HL-60 (cell line): ENCODE measurements at regions not wholly inside any gene's neighbourhood (a gene's known extent, or its start where the extent isn't known, plus 50 kb on each side); places are given as distances from the start of the nearest gene placed in this dataset.

Experiments
- GABPA ChIP-seq: IDR thresholded peaks from 2 replicates; pipeline ENCODE4 v1.6.1; 2012; ENCODE audit warnings: low read depth
- POLR2AphosphoS5 ChIP-seq: IDR thresholded peaks from 2 replicates; pipeline ENCODE4 v1.6.1; 2012; ENCODE audit warnings: low read depth
- REST ChIP-seq: IDR thresholded peaks from 2 replicates; pipeline ENCODE4 v1.6.1; 2012; ENCODE audit warnings: low read depth; ENCODE audit not compliant: insufficient replicate concordance
- TF ChIP-seq, protein P1 (sequence below): IDR thresholded peaks from one replicate; pipeline ENCODE4 v1.5.1; 2011; ENCODE audit warnings: low read length, control low read depth, inconsistent platforms; ENCODE audit not compliant: insufficient read depth

GRCh38 chr7:91659096-91659495 lies 221.4 kb downstream of the MTERF1 start:
- TF ChIP-seq, protein P1, sequence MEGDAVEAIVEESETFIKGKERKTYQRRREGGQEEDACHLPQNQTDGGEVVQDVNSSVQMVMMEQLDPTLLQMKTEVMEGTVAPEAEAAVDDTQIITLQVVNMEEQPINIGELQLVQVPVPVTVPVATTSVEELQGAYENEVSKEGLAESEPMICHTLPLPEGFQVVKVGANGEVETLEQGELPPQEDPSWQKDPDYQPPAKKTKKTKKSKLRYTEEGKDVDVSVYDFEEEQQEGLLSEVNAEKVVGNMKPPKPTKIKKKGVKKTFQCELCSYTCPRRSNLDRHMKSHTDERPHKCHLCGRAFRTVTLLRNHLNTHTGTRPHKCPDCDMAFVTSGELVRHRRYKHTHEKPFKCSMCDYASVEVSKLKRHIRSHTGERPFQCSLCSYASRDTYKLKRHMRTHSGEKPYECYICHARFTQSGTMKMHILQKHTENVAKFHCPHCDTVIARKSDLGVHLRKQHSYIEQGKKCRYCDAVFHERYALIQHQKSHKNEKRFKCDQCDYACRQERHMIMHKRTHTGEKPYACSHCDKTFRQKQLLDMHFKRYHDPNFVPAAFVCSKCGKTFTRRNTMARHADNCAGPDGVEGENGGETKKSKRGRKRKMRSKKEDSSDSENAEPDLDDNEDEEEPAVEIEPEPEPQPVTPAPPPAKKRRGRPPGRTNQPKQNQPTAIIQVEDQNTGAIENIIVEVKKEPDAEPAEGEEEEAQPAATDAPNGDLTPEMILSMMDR: no peak
- no peak for TF ChIP-seq REST
- no peak for TF ChIP-seq POLR2AphosphoS5
- TF ChIP-seq GABPA: no peak
